ENCODE measurements at regions not wholly inside any gene's neighbourhood (a gene's known extent, or its start where the extent isn't known, plus 50 kb on each side); places are given as distances from the start of the nearest gene placed in this dataset.
"Not testable (repeated sequence)": the region's sequence is repeated elsewhere in the genome, so short reads cannot be mapped to it uniquely, and the experiment has no call there.

- H3K9me3 ChIP-seq; H3K4me1 ChIP-seq; H3K27ac ChIP-seq; DNase-seq; intact Hi-C loops (cut with DNase I); H3K36me3 ChIP-seq (replicated peaks in 1 of 2; ENCODE audit: insufficient read depth in 1 of 2, low read depth in 2 of 2); H3K27me3 ChIP-seq; ATAC-seq; H3K4me3 ChIP-seq: not testable (repeated sequence)
- WGBS, 2 donors: 32 to 38% methylated on average over 2 of the region's 4 CpGs
Observed at GRCh38 chr11:4315292-4315691, 52.9 kb downstream of the OR52B4 start.

DNA sequence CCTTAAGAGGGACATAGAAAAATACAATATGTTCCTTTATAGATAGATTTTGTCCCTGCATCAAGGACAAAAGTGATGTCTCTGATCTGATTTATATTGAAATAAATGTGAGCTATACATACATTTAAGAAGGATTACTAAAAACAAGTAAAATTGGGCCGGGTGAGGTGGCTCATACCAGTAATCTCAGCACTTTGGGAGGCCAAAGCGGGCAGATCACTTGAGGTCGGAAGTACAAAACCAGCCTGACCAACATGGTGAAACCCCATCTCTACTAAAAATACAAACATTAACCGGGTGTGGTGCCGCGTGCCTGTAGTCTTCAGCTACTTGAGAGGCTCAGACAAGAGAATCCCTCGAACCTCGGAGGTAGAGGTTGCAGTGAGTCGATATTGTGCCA lies 91.0 kb downstream of the OR52B4 start:
- H3K27ac ChIP-seq; H3K27me3 ChIP-seq; H3K4me3 ChIP-seq; H3K9me3 ChIP-seq; ATAC-seq; H3K36me3 ChIP-seq (replicated peaks in 1 of 2; ENCODE audit: insufficient read depth in 1 of 2, low read depth in 2 of 2); H3K4me1 ChIP-seq; DNase-seq; intact Hi-C loops (cut with DNase I): not testable (repeated sequence)
- 70 to 73% methylated on average over 4 to 7 of the region's 9 CpGs for WGBS, 2 donors

DNA sequence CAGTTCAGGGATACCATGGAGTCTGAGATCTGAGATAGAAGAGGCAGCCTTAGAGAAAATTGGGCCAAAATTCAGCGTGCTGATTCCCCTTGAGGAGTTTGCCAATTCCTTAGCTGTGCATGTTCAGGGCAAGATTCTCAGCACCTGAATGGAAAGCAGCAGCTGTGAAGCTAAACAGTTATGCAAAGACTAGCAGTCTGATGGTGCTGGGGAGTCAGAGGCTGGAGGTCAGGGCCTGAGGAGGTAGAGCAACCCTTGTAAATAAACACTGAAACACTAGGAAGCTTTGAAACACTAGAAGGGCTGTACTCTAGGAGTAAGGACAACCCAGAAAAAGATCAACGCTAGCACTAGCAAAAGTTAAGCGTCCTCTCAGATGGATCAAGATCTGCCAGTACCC lies 117.1 kb downstream of the OR52B4 start:
- intact Hi-C loops (cut with DNase I); H3K4me3 ChIP-seq; H3K9me3 ChIP-seq; ATAC-seq; H3K27me3 ChIP-seq; H3K4me1 ChIP-seq; H3K36me3 ChIP-seq (replicated peaks in 1 of 2; ENCODE audit: insufficient read depth in 1 of 2, low read depth in 2 of 2); DNase-seq; H3K27ac ChIP-seq: not testable (repeated sequence)
- WGBS, 2 donors: 44 to 77% methylated on average over 1 to 2 of the region's 3 CpGs

- 48 to 58% methylated on average over 2 of the region's 2 CpGs for WGBS, 2 donors
- H3K36me3 ChIP-seq (replicated peaks in 1 of 2; ENCODE audit: insufficient read depth in 1 of 2, low read depth in 2 of 2); H3K4me3 ChIP-seq; H3K27ac ChIP-seq; H3K9me3 ChIP-seq; intact Hi-C loops (cut with DNase I); DNase-seq; H3K4me1 ChIP-seq; H3K27me3 ChIP-seq; ATAC-seq: not testable (repeated sequence)
Observed at GRCh38 chr11:4249475-4249874, 118.7 kb downstream of the OR52B4 start.

- H3K4me1 ChIP-seq; H3K27ac ChIP-seq; ATAC-seq; H3K27me3 ChIP-seq; H3K9me3 ChIP-seq; intact Hi-C loops (cut with DNase I); H3K4me3 ChIP-seq; DNase-seq; H3K36me3 ChIP-seq (replicated peaks in 1 of 2; ENCODE audit: insufficient read depth in 1 of 2, low read depth in 2 of 2): not testable (repeated sequence)
- 73 to 76% methylated on average over 8 to 21 of the region's 21 CpGs for WGBS, 2 donors
Observed at GRCh38 chr11:4237771-4238170, 130.4 kb downstream of the OR52B4 start.

DNA sequence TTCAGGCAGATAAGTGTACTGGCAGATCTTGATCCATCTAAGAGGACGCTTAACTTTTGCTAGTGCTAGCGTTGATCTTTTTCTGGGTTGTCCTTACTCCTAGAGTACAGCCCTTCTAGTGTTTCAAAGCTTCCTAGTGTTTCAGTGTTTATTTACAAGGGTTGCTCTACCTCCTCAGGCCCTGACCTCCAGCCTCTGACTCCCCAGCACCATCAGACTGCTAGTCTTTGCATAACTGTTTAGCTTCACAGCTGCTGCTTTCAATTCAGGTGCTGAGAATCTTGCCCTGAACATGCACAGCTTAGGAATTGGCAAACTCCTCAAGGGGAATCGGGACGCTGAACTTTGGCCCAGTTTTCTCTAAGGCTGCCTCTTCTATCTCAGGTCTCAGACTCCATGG lies 124.3 kb downstream of the RRM1 start:
- DNase-seq; H3K4me1 ChIP-seq; H3K9me3 ChIP-seq; H3K36me3 ChIP-seq (replicated peaks in 1 of 2; ENCODE audit: insufficient read depth in 1 of 2, low read depth in 2 of 2); H3K4me3 ChIP-seq; ATAC-seq; H3K27ac ChIP-seq; intact Hi-C loops (cut with DNase I); H3K27me3 ChIP-seq: not testable (repeated sequence)
- 32 to 41% methylated on average over 4 of the region's 4 CpGs for WGBS, 2 donors

DNA sequence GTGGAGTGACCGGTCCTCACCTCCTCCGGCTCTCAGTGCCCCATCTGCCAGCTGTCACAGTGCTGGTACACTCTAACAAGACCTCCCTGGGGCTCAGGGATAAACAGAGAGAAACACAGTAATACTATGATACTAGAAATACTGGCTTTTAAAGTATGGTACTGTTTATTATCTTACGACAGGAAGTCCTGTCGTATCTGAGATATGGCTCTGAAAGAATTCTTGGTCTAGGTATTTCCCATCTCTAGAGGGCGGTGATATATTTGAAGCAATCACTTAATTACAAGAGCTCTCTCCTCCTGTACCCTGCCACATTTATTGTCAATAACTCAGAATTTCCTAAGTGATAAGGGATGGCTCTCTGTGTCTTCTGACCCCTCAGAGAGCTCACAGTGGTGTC lies 119.1 kb downstream of the RRM1 start:
- H3K27ac ChIP-seq: no peak overlapping the region
- no peaks in the 10 kb centered on the region for H3K4me1 ChIP-seq
- ATAC-seq: no peak
- H3K36me3 ChIP-seq (replicated peaks in 1 of 2; ENCODE audit: insufficient read depth in 1 of 2, low read depth in 2 of 2): no peaks in the 10 kb centered on the region
- no peak overlapping the region for H3K4me3 ChIP-seq
- intact Hi-C loops (cut with DNase I): no loop called here
- H3K27me3 ChIP-seq: peaks cover 0 to 4% of the 10 kb centered on the region in 2 donors
- no peak for TF ChIP-seq POLR2A (IDR thresholded peaks at IDR 0.05)
- TF ChIP-seq, protein P1, sequence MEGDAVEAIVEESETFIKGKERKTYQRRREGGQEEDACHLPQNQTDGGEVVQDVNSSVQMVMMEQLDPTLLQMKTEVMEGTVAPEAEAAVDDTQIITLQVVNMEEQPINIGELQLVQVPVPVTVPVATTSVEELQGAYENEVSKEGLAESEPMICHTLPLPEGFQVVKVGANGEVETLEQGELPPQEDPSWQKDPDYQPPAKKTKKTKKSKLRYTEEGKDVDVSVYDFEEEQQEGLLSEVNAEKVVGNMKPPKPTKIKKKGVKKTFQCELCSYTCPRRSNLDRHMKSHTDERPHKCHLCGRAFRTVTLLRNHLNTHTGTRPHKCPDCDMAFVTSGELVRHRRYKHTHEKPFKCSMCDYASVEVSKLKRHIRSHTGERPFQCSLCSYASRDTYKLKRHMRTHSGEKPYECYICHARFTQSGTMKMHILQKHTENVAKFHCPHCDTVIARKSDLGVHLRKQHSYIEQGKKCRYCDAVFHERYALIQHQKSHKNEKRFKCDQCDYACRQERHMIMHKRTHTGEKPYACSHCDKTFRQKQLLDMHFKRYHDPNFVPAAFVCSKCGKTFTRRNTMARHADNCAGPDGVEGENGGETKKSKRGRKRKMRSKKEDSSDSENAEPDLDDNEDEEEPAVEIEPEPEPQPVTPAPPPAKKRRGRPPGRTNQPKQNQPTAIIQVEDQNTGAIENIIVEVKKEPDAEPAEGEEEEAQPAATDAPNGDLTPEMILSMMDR (IDR thresholded peaks at IDR 0.05): no peak
- no peaks in the 10 kb centered on the region for H3K9me3 ChIP-seq
- DNase-seq: no peak
- WGBS, 2 donors: 72 to 78% methylated on average over 5 of the region's 5 CpGs

DNA sequence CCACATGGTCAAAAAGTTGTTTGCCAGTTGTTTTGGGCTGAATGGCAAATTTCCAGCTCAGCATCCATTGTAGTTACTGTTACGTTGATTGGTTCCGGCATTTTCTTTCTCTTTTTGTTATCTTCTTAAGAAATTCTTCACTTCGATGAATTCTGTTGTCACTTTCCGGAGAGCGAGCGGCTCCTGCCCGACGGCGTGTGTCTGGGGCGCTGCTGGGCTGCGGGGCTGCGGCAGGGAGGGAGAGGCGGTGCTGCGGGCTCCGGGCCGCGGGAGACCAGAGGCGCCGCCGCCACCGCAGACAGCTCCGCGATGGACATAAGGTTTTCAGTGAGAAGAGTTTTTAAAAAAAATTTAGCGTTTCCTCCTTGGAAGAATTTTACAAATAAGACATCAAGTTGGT lies 117.4 kb downstream of the RRM1 start:
- Histone ChIP-seq H3K9me3 (no peaks in the 10 kb centered on the region), H3K4me3 (no peak overlapping the region), H3K27me3 (peaks cover 0 to 4% of the 10 kb centered on the region in 2 donors), H3K4me1 (no peaks in the 10 kb centered on the region), H3K27ac (no peak overlapping the region), H3K36me3 (replicated peaks in 1 of 2; ENCODE audit: insufficient read depth in 1 of 2, low read depth in 2 of 2) (no peaks in the 10 kb centered on the region)
- no peak for ATAC-seq
- intact Hi-C loops (cut with DNase I): no loop called here
- TF ChIP-seq POLR2A (IDR thresholded peaks at IDR 0.05): no peak
- TF ChIP-seq, protein P1 (IDR thresholded peaks at IDR 0.05): no peak
- DNase-seq: no peak
- 18 to 19% methylated on average over 24 of the region's 24 CpGs for WGBS, 2 donors

Data from body of pancreas (tissue), 4 donors.